MM.1S (cell line): ENCODE measurements at regions not wholly inside any gene's neighbourhood (a gene's known extent, or its start where the extent isn't known, plus 50 kb on each side); places are given as distances from the start of the nearest gene placed in this dataset.

ENCODE experiments used
- CTCF ChIP-seq: fragments of 300-600 bp; sonication (generic); IDR thresholded peaks from 2 replicates; pipeline ENCODE4 v1.5.1; 2016; ENCODE audit warnings: antibody characterized with exemption, low read length, mixed read lengths
- EZH2 ChIP-seq: fragments of 300-600 bp; sonication (generic); optimal IDR thresholded peaks from 2 replicates; pipeline ENCODE3; 2017; ENCODE audit warnings: low read depth, mild to moderate bottlenecking, antibody characterized with exemption, low read length, mixed read lengths
- EZH2phosphoT487 ChIP-seq: fragments of 300-600 bp; sonication (generic); IDR thresholded peaks from 2 replicates; pipeline ENCODE4 v1.6.1; 2018; ENCODE audit warnings: antibody characterized with exemption, low read length

GRCh38 chr11:134524201-134524600 is 112.2 kb upstream of the B3GAT1 start:
- TF ChIP-seq CTCF (no peak), EZH2phosphoT487 (no peak), EZH2 (no peak)
